HepG2 (cell line): ENCODE measurements at regions not wholly inside any gene's neighbourhood (a gene's known extent, or its start where the extent isn't known, plus 50 kb on each side); places are given as distances from the start of the nearest gene placed in this dataset.

Experiments
- ATAC-seq: fragments of 200-7000 bp; cut with Tn5 transposase; 3 replicates; pipeline ENCODE4 v1.9.1; 2020; ENCODE audit warnings: mild to moderate bottlenecking, moderate library complexity
- BruUV-seq: library from RNA; stranded (reverse); fragments of 400-500 nt; replicated peaks from 2 replicates; lab custom pipeline; 2021; lab: Mats Ljungman, UMichigan
- CTCF ChIA-PET: fragments of 300-600 bp; formaldehyde crosslinking; extraction: SDS; loops from one replicate; lab custom pipeline; 2021; ENCODE audit warnings: low total read pairs, inconsistent platforms, low intra/inter-chr PET ratio; lab: Yijun Ruan, JAX
- POLR2A ChIA-PET: fragments of 350-600 bp; sonication (Branson Sonifier 250); formaldehyde crosslinking; loops from one replicate; lab custom pipeline; 2020; ENCODE audit warnings: antibody characterized with exemption, inconsistent platforms; lab: Yijun Ruan, JAX
- DNase-seq: peaks from one replicate; pipeline ENCODE4 v3.0.0-alpha.2; 2015; ENCODE audit warnings: low spot score
- FAIRE-seq: peaks from 3 replicates; lab custom pipeline; 2011; peaks lifted over from hg19 to GRCh38; lab: Jason Lieb, UNC
- H2AFZ ChIP-seq: one replicate; pipeline ENCODE4 v1.6.1; 2011; ENCODE audit warnings: low read length, inconsistent platforms
- H3K27ac ChIP-seq: fragments of 300-600 bp; 3 replicates; pipeline ENCODE4 v1.8.0; 2011; ENCODE audit warnings: mixed run types, mild to moderate bottlenecking, mixed read lengths, low read length, inconsistent platforms; ENCODE audit not compliant: insufficient read depth; ENCODE audit errors: extremely low read length
- H3K27me3 ChIP-seq, 2 experiments: fragments of 200-600 bp in 1 of 2; 2 replicates in 1 of 2; 3 replicates in 1 of 2; pipeline versions ENCODE4 v1.6.0 to v1.8.0; 2011; ENCODE audit warnings: low read length in 2 of 2, mild to moderate bottlenecking in 2 of 2, moderate library complexity in 2 of 2, inconsistent platforms in 1 of 2; ENCODE audit not compliant: insufficient read depth in 2 of 2, control insufficient read depth in 1 of 2
- H3K36me3 ChIP-seq, 2 experiments: fragments of 200-600 bp in 1 of 2; replicated peaks in 1 of 2; 2 replicates in 1 of 2; 3 replicates in 1 of 2; pipeline versions ENCODE4 v1.5.1 to v1.8.0; 2011; ENCODE audit warnings: low read length in 2 of 2, inconsistent platforms in 1 of 2; ENCODE audit not compliant: insufficient read depth in 2 of 2, control insufficient read depth in 1 of 2
- H3K4me1 ChIP-seq: 2 replicates; pipeline ENCODE4 v1.5.1; 2012; ENCODE audit warnings: low read length, inconsistent platforms; ENCODE audit not compliant: insufficient read depth
- H3K4me2 ChIP-seq: 2 replicates; pipeline ENCODE4 v1.6.0; 2011; ENCODE audit warnings: low read depth, low read length, inconsistent platforms
- H3K4me3 ChIP-seq, 3 experiments: fragments of 200-600 bp in 1 of 3; sonication (generic), shearing (Covaris generic) in 1 of 3; replicated peaks in 1 of 3; 2 replicates each; pipeline ENCODE4 v1.5.1; 2011 to 2016; ENCODE audit warnings: low read length in 3 of 3, inconsistent platforms in 2 of 3, low read depth in 2 of 3, mild to moderate bottlenecking in 2 of 3, control low read depth in 1 of 3, mixed read lengths in 1 of 3; ENCODE audit not compliant: insufficient read depth in 1 of 3
- H3K79me2 ChIP-seq: one replicate; pipeline ENCODE4 v1.6.1; 2011; ENCODE audit warnings: low read length, inconsistent platforms; ENCODE audit not compliant: insufficient read depth
- H3K9ac ChIP-seq: 2 replicates; pipeline ENCODE4 v1.6.0; 2011; ENCODE audit warnings: mild to moderate bottlenecking, low read depth, low read length, inconsistent platforms; ENCODE audit not compliant: insufficient read depth
- H3K9me3 ChIP-seq: 2 replicates; pipeline ENCODE4 v1.5.1; 2012; ENCODE audit warnings: mild to moderate bottlenecking, low read length
- H4K20me1 ChIP-seq: 2 replicates; pipeline ENCODE4 v1.6.0; 2011; ENCODE audit warnings: inconsistent platforms, mild to moderate bottlenecking, low read length, moderate library complexity; ENCODE audit not compliant: insufficient read depth
- ARNT ChIP-seq: fragments of 450-650 bp; IDR thresholded peaks from 2 replicates; pipeline ENCODE4 v1.6.1; 2017
- BCL3 ChIP-seq: sonication (generic); formaldehyde crosslinking; IDR thresholded peaks from 2 replicates; pipeline ENCODE4 v1.5.1; 2020; ENCODE audit warnings: mild to moderate bottlenecking, missing genetic modification reagents, moderate library complexity
- FOXA1 ChIP-seq, 2 experiments: fragments of 450-650 bp in 1 of 2; sonication (generic) in 1 of 2; formaldehyde crosslinking in 1 of 2; IDR thresholded peaks; 2 replicates each; pipeline versions ENCODE4 v1.4.0 to v1.6.1; 2016 to 2020; ENCODE audit warnings: missing genetic modification reagents in 1 of 2
- IRF2 ChIP-seq: IDR thresholded peaks from 2 replicates; pipeline ENCODE4 v1.6.1; 2018; ENCODE audit warnings: missing genetic modification reagents, missing compliant biosample characterization
- IRX3 ChIP-seq: sonication (generic); formaldehyde crosslinking; IDR thresholded peaks from 2 replicates; pipeline ENCODE4 v1.8.1; 2023; ENCODE audit warnings: mild to moderate bottlenecking, low read depth, missing genetic modification reagents, borderline replicate concordance
- NCOA2 ChIP-seq: sonication (generic); formaldehyde crosslinking; IDR thresholded peaks from 2 replicates; pipeline ENCODE4 v1.8.0; 2022; ENCODE audit warnings: inconsistent platforms
- SNAPC5 ChIP-seq: sonication (generic); formaldehyde crosslinking; IDR thresholded peaks from 2 replicates; pipeline ENCODE4 v1.8.1; 2023; ENCODE audit warnings: mild to moderate bottlenecking, missing genetic modification reagents, borderline replicate concordance
- SPEN ChIP-seq: sonication (generic); formaldehyde crosslinking; IDR thresholded peaks from 2 replicates; pipeline ENCODE4 v1.5.1; 2020; ENCODE audit warnings: low read depth, mild to moderate bottlenecking, missing genetic modification reagents
- ZNF543 ChIP-seq: sonication (generic); formaldehyde crosslinking; IDR thresholded peaks from 2 replicates; pipeline ENCODE4 v1.4.0; 2020; ENCODE audit warnings: mild to moderate bottlenecking, missing genetic modification reagents
- WGBS: methylation state at CpG from one replicate; pipeline ENCODE4 v1.1.6; 2017; ENCODE audit warnings: low lambda C conversion rate; 5-methylcytosine and 5-hydroxymethylcytosine counted together
- in situ Hi-C: cut with HindIII; loops from 2 replicates; pipeline ENCODE4 v1.10.0; 2017; ENCODE audit warnings: low pct_unique_long_range_greater_than_20kb; ENCODE audit not compliant: extremely low pct_ligation_motif_present
- intact Hi-C: fragments of 100-400 bp; cut with micrococcal nuclease; formaldehyde crosslinking; loops from one replicate; pipeline ENCODE4 v1.10.0; 2022; ENCODE audit not compliant: unreplicated experiment
- TF ChIP-seq, protein P1 (sequence below): sonication (generic); formaldehyde crosslinking; IDR thresholded peaks from 2 replicates; pipeline ENCODE4 v1.4.0; 2020; ENCODE audit warnings: missing genetic modification reagents, borderline replicate concordance
- TF ChIP-seq, protein P2 (sequence below): sonication (generic); formaldehyde crosslinking; IDR thresholded peaks from 2 replicates; pipeline ENCODE4 v1.4.0; 2020; ENCODE audit warnings: missing genetic modification reagents, borderline replicate concordance

GRCh38 chr10:113476673-113477072 lies 76.2 kb upstream of the HABP2 start:
- Histone ChIP-seq H3K36me3 (no peaks in the 10 kb centered on the region), H3K4me2 (no peak overlapping the region), H3K4me1 (no peaks in the 10 kb centered on the region), H3K27me3 (peaks cover 0 to 9% of the 10 kb centered on the region in 2 experiments; a peak in 3 of 5 replicates), H3K4me3 (no peak overlapping the region), H3K9me3 (peaks cover 23% of the 10 kb centered on the region), H2AFZ (no peak overlapping the region), H3K27ac (no peak overlapping the region), H3K9ac (no peak overlapping the region), H3K79me2 (no peaks in the 10 kb centered on the region), H4K20me1 (no peaks in the 10 kb centered on the region)
- ChIA-PET POLR2A (no interaction called here), CTCF (no interaction called here)
- no TSS peak for BruUV-seq
- no peak for FAIRE-seq
- intact Hi-C loops, result no loop called here
- in situ Hi-C loops, result no loop called here
- TF ChIP-seq IRX3 (no peak), ARNT (no peak), ZNF543 (CRISPR knock-in tag) (no peak), BCL3 (CRISPR knock-in tag) (no peak)
- WGBS, result 0% methylated on average over 3 of the region's 5 CpGs
- no peak for DNase-seq
- ATAC-seq, result no peak

DNA sequence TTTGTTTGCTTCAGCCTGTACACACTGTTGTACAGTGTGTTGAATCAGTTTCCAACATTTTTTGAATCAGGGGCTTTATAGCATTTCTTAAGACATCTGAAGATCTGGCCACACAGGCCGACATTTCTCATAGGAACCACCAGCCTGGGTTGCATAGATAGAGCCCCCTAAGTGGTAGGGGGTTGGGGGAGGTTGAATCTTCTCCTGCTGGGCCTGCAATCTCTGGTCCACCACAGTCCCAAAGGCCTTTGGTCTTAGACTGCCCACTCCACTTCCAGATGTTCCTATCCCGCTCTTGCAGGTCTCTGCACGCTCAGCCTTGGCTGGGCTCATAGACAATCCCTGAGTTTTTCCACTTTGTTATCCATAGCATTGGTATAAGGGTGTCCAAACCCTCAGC lies 75.4 kb upstream of the HABP2 start:
- Histone ChIP-seq H3K4me2 (no peak overlapping the region), H3K4me1 (no peaks in the 10 kb centered on the region), H3K27ac (no peak overlapping the region), H4K20me1 (no peaks in the 10 kb centered on the region), H2AFZ (no peak overlapping the region), H3K9ac (no peak overlapping the region), H3K27me3 (peaks cover 0 to 9% of the 10 kb centered on the region in 2 experiments; a peak in 3 of 5 replicates), H3K79me2 (no peaks in the 10 kb centered on the region), H3K36me3 (no peaks in the 10 kb centered on the region), H3K4me3 (no peak overlapping the region), H3K9me3 (peaks cover 23% of the 10 kb centered on the region)
- FAIRE-seq (no peak), ATAC-seq (no peak), DNase-seq (no peak)
- POLR2A ChIA-PET, result no interaction called here
- intact Hi-C loops (no loop called here), in situ Hi-C loops (no loop called here)
- CTCF ChIA-PET, result no interaction called here
- BruUV-seq, result no TSS peak
- WGBS, result 0% methylated on average over 2 of the region's 3 CpGs
- TF ChIP-seq SNAPC5 (CRISPR knock-in tag), result no peak
- no peak for TF ChIP-seq SPEN (CRISPR knock-in tag)
- TF ChIP-seq NCOA2, result no peak
- TF ChIP-seq IRF2 (CRISPR knock-in tag), result no peak
- TF ChIP-seq, protein P1, sequence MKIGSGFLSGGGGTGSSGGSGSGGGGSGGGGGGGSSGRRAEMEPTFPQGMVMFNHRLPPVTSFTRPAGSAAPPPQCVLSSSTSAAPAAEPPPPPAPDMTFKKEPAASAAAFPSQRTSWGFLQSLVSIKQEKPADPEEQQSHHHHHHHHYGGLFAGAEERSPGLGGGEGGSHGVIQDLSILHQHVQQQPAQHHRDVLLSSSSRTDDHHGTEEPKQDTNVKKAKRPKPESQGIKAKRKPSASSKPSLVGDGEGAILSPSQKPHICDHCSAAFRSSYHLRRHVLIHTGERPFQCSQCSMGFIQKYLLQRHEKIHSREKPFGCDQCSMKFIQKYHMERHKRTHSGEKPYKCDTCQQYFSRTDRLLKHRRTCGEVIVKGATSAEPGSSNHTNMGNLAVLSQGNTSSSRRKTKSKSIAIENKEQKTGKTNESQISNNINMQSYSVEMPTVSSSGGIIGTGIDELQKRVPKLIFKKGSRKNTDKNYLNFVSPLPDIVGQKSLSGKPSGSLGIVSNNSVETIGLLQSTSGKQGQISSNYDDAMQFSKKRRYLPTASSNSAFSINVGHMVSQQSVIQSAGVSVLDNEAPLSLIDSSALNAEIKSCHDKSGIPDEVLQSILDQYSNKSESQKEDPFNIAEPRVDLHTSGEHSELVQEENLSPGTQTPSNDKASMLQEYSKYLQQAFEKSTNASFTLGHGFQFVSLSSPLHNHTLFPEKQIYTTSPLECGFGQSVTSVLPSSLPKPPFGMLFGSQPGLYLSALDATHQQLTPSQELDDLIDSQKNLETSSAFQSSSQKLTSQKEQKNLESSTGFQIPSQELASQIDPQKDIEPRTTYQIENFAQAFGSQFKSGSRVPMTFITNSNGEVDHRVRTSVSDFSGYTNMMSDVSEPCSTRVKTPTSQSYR (CRISPR knock-in tag), result no peak
- TF ChIP-seq, protein P2, sequence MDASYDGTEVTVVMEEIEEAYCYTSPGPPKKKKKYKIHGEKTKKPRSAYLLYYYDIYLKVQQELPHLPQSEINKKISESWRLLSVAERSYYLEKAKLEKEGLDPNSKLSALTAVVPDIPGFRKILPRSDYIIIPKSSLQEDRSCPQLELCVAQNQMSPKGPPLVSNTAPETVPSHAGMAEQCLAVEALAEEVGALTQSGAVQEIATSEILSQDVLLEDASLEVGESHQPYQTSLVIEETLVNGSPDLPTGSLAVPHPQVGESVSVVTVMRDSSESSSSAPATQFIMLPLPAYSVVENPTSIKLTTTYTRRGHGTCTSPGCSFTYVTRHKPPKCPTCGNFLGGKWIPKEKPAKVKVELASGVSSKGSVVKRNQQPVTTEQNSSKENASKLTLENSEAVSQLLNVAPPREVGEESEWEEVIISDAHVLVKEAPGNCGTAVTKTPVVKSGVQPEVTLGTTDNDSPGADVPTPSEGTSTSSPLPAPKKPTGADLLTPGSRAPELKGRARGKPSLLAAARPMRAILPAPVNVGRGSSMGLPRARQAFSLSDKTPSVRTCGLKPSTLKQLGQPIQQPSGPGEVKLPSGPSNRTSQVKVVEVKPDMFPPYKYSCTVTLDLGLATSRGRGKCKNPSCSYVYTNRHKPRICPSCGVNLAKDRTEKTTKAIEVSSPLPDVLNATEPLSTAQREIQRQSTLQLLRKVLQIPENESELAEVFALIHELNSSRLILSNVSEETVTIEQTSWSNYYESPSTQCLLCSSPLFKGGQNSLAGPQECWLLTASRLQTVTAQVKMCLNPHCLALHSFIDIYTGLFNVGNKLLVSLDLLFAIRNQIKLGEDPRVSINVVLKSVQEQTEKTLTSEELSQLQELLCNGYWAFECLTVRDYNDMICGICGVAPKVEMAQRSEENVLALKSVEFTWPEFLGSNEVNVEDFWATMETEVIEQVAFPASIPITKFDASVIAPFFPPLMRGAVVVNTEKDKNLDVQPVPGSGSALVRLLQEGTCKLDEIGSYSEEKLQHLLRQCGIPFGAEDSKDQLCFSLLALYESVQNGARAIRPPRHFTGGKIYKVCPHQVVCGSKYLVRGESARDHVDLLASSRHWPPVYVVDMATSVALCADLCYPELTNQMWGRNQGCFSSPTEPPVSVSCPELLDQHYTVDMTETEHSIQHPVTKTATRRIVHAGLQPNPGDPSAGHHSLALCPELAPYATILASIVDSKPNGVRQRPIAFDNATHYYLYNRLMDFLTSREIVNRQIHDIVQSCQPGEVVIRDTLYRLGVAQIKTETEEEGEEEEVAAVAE (CRISPR knock-in tag), result no peak
- no peak for TF ChIP-seq FOXA1 (IDR thresholded peaks at IDR 0.05)
- no peak for TF ChIP-seq FOXA1 (CRISPR knock-in tag; IDR thresholded peaks at IDR 0.05)
